DOHH2 (cell line): ENCODE measurements at regions not wholly inside any gene's neighbourhood (a gene's known extent, or its start where the extent isn't known, plus 50 kb on each side); places are given as distances from the start of the nearest gene placed in this dataset.

Experiments used
- H3F3A ChIP-seq: fragments of 200-600 bp; sonication (generic), shearing (Covaris generic); 2 replicates; pipeline ENCODE4 v1.6.0; 2016; ENCODE audit warnings: antibody characterized with exemption, mild to moderate bottlenecking; ENCODE audit not compliant: control insufficient read depth, insufficient read depth
- H3K27ac ChIP-seq: fragments of 200-600 bp; sonication (generic); 2 replicates; pipeline ENCODE4 v1.5.1; 2014; ENCODE audit warnings: low read depth, mild to moderate bottlenecking, low read length, moderate library complexity
- H3K27me3 ChIP-seq: fragments of 200-600 bp; sonication (generic); 2 replicates; pipeline ENCODE4 v1.6.1; 2014; ENCODE audit warnings: mild to moderate bottlenecking, low read length, mixed read lengths; ENCODE audit not compliant: control insufficient read depth
- H3K36me3 ChIP-seq: fragments of 200-600 bp; sonication (generic); 2 replicates; pipeline ENCODE4 v1.6.1; 2014; ENCODE audit warnings: mild to moderate bottlenecking, low read length, moderate library complexity, mixed read lengths; ENCODE audit not compliant: control insufficient read depth
- H3K4me1 ChIP-seq: fragments of 200-600 bp; sonication (generic); 2 replicates; pipeline ENCODE4 v1.6.1; 2014; ENCODE audit warnings: mild to moderate bottlenecking, low read length, mixed read lengths; ENCODE audit not compliant: control insufficient read depth
- H3K4me2 ChIP-seq: fragments of 200-600 bp; sonication (generic); 2 replicates; pipeline ENCODE4 v1.6.0; 2014; ENCODE audit warnings: mild to moderate bottlenecking, low read length, moderate library complexity
- H3K4me3 ChIP-seq: fragments of 200-600 bp; sonication (generic); 2 replicates; pipeline ENCODE4 v1.5.1; 2014; ENCODE audit warnings: mild to moderate bottlenecking, low read length, mixed read lengths
- H3K79me2 ChIP-seq: fragments of 200-600 bp; sonication (generic); 2 replicates; pipeline ENCODE4 v1.6.1; 2014; ENCODE audit warnings: mild to moderate bottlenecking, low read length, mixed read lengths; ENCODE audit not compliant: control insufficient read depth
- H3K9me2 ChIP-seq: fragments of 200-600 bp; sonication (generic); replicated peaks from 2 replicates; pipeline ENCODE4 v1.6.1; 2014; ENCODE audit warnings: mild to moderate bottlenecking, low read length, mixed read lengths; ENCODE audit not compliant: control insufficient read depth
- H3K9me3 ChIP-seq: fragments of 200-600 bp; sonication (generic); 2 replicates; pipeline ENCODE4 v1.6.1; 2014; ENCODE audit warnings: antibody characterized with exemption, low read length, mixed read lengths; ENCODE audit not compliant: control insufficient read depth, insufficient read depth
- H4K20me1 ChIP-seq: fragments of 200-600 bp; sonication (generic); 2 replicates; pipeline ENCODE4 v1.6.0; 2014; ENCODE audit warnings: low read depth, mild to moderate bottlenecking, antibody characterized with exemption, low read length, moderate library complexity; ENCODE audit not compliant: control insufficient read depth, insufficient read depth
- CTCF ChIP-seq: fragments of 200-600 bp; sonication (generic); IDR thresholded peaks from one replicate; pipeline ENCODE4 v1.5.1; 2014; ENCODE audit warnings: antibody characterized with exemption, mild to moderate bottlenecking, low read depth, low read length; ENCODE audit not compliant: poor library complexity, severe bottlenecking
- EZH2phosphoT487 ChIP-seq: fragments of 200-600 bp; sonication (generic); IDR thresholded peaks from 2 replicates; pipeline ENCODE4 v1.6.1; 2017; ENCODE audit warnings: borderline replicate concordance, mild to moderate bottlenecking, antibody characterized with exemption, low read length, moderate library complexity, mixed read lengths

GRCh38 chr6:140414966-140415620, 1040.6 kb upstream of the CITED2 start:
- H3K27ac ChIP-seq, result no peak overlapping the region
- H3K27me3 ChIP-seq, result no peaks in the 10 kb centered on the region
- no peak overlapping the region for H3K4me3 ChIP-seq
- no peaks in the 10 kb centered on the region for H4K20me1 ChIP-seq
- no peaks in the 10 kb centered on the region for H3K79me2 ChIP-seq
- no peaks in the 10 kb centered on the region for H3K9me3 ChIP-seq
- no peak overlapping the region for H3K4me2 ChIP-seq
- TF ChIP-seq EZH2phosphoT487 (no peak), CTCF (no peak)
- no peaks in the 10 kb centered on the region for H3K4me1 ChIP-seq
- no peaks in the 10 kb centered on the region for H3K36me3 ChIP-seq
- no peaks in the 10 kb centered on the region for H3F3A ChIP-seq
- H3K9me2 ChIP-seq, result no peaks in the 10 kb centered on the region

GRCh38 chr6:140403020-140403419, 1028.6 kb upstream of the CITED2 start:
- no peaks in the 10 kb centered on the region for H3K9me3 ChIP-seq
- H4K20me1 ChIP-seq, result no peaks in the 10 kb centered on the region
- no peak overlapping the region for H3K27ac ChIP-seq
- no peaks in the 10 kb centered on the region for H3K4me1 ChIP-seq
- H3K9me2 ChIP-seq, result no peaks in the 10 kb centered on the region
- H3K36me3 ChIP-seq, result no peaks in the 10 kb centered on the region
- H3K4me3 ChIP-seq, result no peak overlapping the region
- no peaks in the 10 kb centered on the region for H3F3A ChIP-seq
- no peaks in the 10 kb centered on the region for H3K79me2 ChIP-seq
- no peak overlapping the region for H3K4me2 ChIP-seq
- TF ChIP-seq EZH2phosphoT487, result no peak
- TF ChIP-seq CTCF, result no peak
- no peaks in the 10 kb centered on the region for H3K27me3 ChIP-seq

- TF ChIP-seq CTCF, result no peak
- TF ChIP-seq EZH2phosphoT487, result no peak
- H3K9me2 ChIP-seq, result no peaks in the 10 kb centered on the region
- no peaks in the 10 kb centered on the region for H3K79me2 ChIP-seq
- no peaks in the 10 kb centered on the region for H3K27me3 ChIP-seq
- H3K4me1 ChIP-seq, result no peaks in the 10 kb centered on the region
- H3K4me2 ChIP-seq, result no peak overlapping the region
- no peaks in the 10 kb centered on the region for H3K36me3 ChIP-seq
- H3K9me3 ChIP-seq, result no peaks in the 10 kb centered on the region
- no peaks in the 10 kb centered on the region for H3F3A ChIP-seq
- no peaks in the 10 kb centered on the region for H4K20me1 ChIP-seq
- H3K4me3 ChIP-seq, result no peak overlapping the region
- no peak overlapping the region for H3K27ac ChIP-seq
These were observed 1027.3 kb upstream of the CITED2 start for GRCh38 chr6:140401761-140402160.
